ENCODE measurements at regions not wholly inside any gene's neighbourhood (a gene's known extent, or its start where the extent isn't known, plus 50 kb on each side); places are given as distances from the start of the nearest gene placed in this dataset.

DNA sequence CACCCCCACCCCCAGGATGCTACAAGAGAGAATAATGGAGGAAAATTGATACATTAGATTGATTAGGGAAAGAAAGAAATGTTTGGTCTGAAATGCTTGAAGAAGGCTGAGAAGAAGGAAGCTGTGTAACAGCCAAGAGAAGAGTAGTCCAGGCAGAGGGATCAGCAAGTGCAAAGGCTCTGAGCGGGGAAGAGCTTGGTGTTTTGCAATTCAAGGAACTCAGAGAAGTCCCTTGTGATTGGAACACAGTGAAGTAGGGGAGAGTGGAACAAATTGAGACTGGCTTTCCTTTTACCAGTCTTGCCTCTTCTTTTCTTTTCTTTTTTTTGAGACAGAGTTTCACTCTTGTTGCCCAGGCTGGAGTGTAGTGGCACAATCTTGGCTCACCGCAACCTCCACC, 76.6 kb upstream of the CHD6 start:
- Histone ChIP-seq H2AFZ (ENCODE audit: low read depth, low read length, poor library complexity, severe bottlenecking) (peak overlapping the region; percentile 0), H3K9me2 (ENCODE audit: insufficient read depth) (no peaks in the 10 kb centered on the region), H4K20me1 (ENCODE audit: insufficient read depth) (no peaks in the 10 kb centered on the region), H3K27ac (ENCODE audit: low read depth, low read length) (no peak overlapping the region), H3K27me3 (ENCODE audit: insufficient read depth, low read length) (no peaks in the 10 kb centered on the region), H3K36me3 (ENCODE audit: control insufficient read depth in 1 of 2, insufficient read depth in 2 of 2, low read length in 2 of 2) (no peaks in the 10 kb centered on the region), H3K79me2 (ENCODE audit: insufficient read depth, low read length) (no peaks in the 10 kb centered on the region), H3K4me1 (ENCODE audit: control insufficient read depth in 1 of 2, insufficient read depth in 2 of 2, low read length in 2 of 2) (peaks cover 5 to 13% of the 10 kb centered on the region in 2 experiments; a peak in 3 of 4 replicates), H3K9me3 (ENCODE audit: control insufficient read depth in 1 of 2, insufficient read depth in 1 of 2, low read depth in 1 of 2, low read length in 2 of 2) (no peaks in the 10 kb centered on the region), H3K4me2 (ENCODE audit: low read length) (peak overlapping the region; percentile 91), H3K9ac (ENCODE audit: low read length) (no peak overlapping the region), H3K4me3 (replicated peaks in 1 of 2; ENCODE audit: low read depth in 1 of 2, low read length in 2 of 2) (peak overlapping the region; percentile 66 to 80)
- TF ChIP-seq POLR2AphosphoS5 (IDR thresholded peaks at IDR 0.05; ENCODE audit: low read depth, low read length), result no peak
- no peak for TF ChIP-seq ZNF274 (IDR thresholded peaks at IDR 0.05; ENCODE audit: low read depth, low read length)
- TF ChIP-seq CTCF (IDR thresholded peaks at IDR 0.05 in 2 of 3, conservative IDR thresholded peaks at IDR 0.05 in 1 of 3; ENCODE audit: borderline replicate concordance in 1 of 3, insufficient read depth in 1 of 3, low read depth in 2 of 3, low read length in 2 of 3), result no peak
- no peak for TF ChIP-seq RAD21 (IDR thresholded peaks at IDR 0.05; ENCODE audit: low read depth)
- TF ChIP-seq TCF7L2 (IDR thresholded peaks at IDR 0.05; ENCODE audit: borderline replicate concordance, extremely low read depth, insufficient read depth, insufficient read length), result no peak
- TF ChIP-seq CEBPB (IDR thresholded peaks at IDR 0.05; ENCODE audit: low read depth), result no peak
- no peak for TF ChIP-seq ZBTB33 (IDR thresholded peaks at IDR 0.05; ENCODE audit: extremely low read depth, insufficient replicate concordance, low read length)
- TF ChIP-seq YY1 (IDR thresholded peaks at IDR 0.05; ENCODE audit: extremely low read depth, insufficient replicate concordance, low read depth, low read length), result no peak
- TF ChIP-seq SIN3A (IDR thresholded peaks at IDR 0.05; ENCODE audit: low read depth), result no peak
- TF ChIP-seq EZH2phosphoT487 (IDR thresholded peaks at IDR 0.05; ENCODE audit: borderline replicate concordance), result no peak
- TF ChIP-seq REST (IDR thresholded peaks at IDR 0.05; ENCODE audit: low read depth), result no peak
- no peak for TF ChIP-seq EGR1 (IDR thresholded peaks at IDR 0.05; ENCODE audit: low read depth)
- TF ChIP-seq JUND (IDR thresholded peaks at IDR 0.05), result no peak
- no peak for TF ChIP-seq POLR2A (IDR thresholded peaks at IDR 0.05; ENCODE audit: borderline replicate concordance, extremely low read depth, insufficient read depth, insufficient read length)
- no peak for TF ChIP-seq ELF1 (IDR thresholded peaks at IDR 0.05; ENCODE audit: borderline replicate concordance, low read depth)
- no peak for TF ChIP-seq CBX3 (IDR thresholded peaks at IDR 0.05; ENCODE audit: low read depth)
- TF ChIP-seq EZH2 (IDR thresholded peaks at IDR 0.05), result no peak
- TF ChIP-seq, protein P1, sequence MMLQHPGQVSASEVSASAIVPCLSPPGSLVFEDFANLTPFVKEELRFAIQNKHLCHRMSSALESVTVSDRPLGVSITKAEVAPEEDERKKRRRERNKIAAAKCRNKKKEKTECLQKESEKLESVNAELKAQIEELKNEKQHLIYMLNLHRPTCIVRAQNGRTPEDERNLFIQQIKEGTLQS (IDR thresholded peaks at IDR 0.05), result no peak
- no peak for TF ChIP-seq SP1 (IDR thresholded peaks at IDR 0.05; ENCODE audit: low read depth)
- TF ChIP-seq ZFX (IDR thresholded peaks at IDR 0.05), result no peak
- DNase-seq (ENCODE audit: low read depth, low spot score) (no peak), ATAC-seq (no peak)
- intact Hi-C loops (cut with micrococcal nuclease), result loop anchor here (5.0 kb wide), 1 partner anchor 1713 kb away; no protein-coding TSS in a partner anchor
- ChIA-PET CTCF (interaction anchor here (0.9 to 1.3 kb wide), 2 partner anchors 44 to 77 kb away, joined by 3 read pairs; partner anchors contain the start of gene CHD6), POLR2A (no interaction called here), RAD21 (ENCODE audit: low non-redundant PET in 1 of 2, low total read pairs in 2 of 2, uncharacterized antibody in 2 of 2, unreplicated experiment in 2 of 2) (no interaction called here)
- no TSS peak for BruUV-seq (replicated peaks)
